ENCODE measurements at regions not wholly inside any gene's neighbourhood (a gene's known extent, or its start where the extent isn't known, plus 50 kb on each side); places are given as distances from the start of the nearest gene placed in this dataset.

DNA sequence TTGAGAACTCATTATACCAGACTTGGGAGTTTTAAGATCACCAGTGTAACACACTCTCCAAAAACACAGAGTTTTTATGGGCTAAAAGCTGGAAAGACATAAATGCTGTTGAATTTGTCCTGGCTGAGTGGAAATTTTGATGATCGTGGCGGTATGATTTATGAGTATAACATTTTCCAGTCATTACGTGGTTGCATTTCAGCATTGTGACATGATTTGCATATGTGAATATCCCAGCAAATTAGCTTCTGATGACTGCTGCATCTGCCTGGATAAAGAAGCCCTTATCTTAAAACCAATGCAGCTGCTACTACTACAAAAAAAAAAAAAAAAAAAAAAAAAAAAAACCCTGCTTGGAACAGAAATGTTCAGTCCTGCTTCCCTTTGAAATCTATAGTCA lies 850.9 kb downstream of the TFAP2A start:
- DNase-seq, result peak; percentile 65

DNA sequence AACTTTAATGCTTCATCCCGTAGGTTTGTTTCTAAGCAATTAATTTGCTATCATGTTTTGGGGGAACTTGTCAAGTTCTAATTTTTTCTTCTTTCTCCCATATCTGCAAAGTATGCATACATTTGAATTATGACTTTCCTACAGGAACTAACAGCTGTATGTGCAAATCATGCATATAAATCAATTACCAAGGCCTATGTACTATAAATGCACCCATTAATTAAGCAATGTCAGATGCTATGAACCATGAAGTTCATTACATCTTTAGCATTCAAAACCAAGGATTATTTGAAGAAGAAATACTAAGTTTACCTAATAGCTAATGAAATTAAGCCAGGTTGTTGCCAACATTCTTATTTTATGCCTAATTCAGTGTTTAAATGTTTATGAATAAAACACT lies 851.3 kb downstream of the TFAP2A start:
- DNase-seq, result no peak

DNA sequence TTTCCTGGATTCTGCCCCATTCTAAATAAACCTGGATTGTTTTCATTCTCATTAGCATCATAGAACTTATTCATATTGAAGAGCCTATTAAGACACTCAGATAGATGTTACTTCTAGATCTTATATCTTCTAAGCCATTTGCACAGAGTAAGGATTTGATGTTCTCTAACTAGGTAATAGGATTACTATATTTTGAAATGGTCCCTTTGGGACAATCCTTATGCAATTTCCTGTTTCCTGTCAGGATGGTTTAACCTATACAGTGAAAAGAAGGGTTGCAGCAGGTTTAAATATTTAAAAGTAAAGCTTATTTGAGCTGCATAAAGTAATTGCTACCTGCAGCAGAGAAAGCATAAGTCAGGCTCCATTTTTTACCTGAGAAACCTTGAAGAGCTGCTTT lies 860.1 kb downstream of the TFAP2A start:
- no peak for DNase-seq

DNA sequence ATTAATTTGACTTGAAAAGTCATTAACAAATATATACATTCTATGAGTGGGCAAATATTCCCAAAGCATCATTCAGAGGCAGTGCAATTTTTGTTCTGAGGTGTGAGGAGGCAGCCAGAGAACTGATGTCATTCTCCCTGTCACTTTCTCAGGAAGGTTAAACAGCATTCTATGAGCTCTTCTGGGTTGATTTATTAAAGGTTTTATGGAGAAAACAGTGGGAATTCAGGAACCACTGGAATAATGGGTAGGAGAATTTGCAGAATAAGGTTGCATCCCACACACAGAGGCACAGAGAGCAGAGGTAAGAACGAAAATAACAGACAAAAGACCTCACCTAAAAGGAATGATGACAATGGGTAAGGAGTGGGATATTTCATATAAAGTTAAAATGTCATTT lies 860.6 kb downstream of the TFAP2A start:
- DNase-seq, result no peak

DNA sequence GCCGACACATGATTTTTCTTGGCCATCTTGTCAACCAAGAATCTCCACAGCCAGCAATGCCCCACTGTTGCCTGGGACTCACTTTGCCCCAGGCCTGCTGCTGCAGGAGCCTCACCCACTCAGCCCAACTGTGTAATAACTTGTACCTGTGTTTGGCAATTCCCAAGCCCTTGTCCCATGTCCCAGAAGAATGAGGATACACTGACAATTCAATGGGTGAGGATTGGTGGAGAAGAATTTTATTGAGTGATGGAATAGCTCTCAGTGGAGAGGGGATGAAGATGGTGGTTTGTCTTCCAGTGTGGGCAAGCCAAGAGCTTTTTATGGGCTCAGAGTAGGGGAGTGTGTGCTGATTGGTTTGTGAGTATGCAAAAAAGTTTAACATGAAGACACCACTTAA lies 861.9 kb downstream of the TFAP2A start:
- no peak for DNase-seq

DNA sequence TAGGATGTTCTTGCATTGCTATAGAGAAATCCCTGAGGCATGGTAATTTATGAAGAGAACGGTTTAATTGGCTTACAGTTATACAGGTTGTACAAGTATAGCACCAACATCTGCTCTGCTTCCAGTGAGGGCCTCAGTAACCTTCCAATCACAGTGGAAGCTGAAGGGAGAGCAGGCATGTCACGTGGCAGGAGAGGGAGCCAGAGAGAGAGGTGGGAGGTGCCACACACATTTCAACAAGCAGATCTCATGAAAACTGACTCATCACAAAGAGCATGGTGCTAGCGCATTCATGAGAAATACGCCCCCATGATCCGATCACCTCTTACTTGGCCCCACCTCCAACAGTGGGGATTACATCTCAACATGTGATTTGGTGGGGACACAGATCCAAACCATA lies 871.2 kb downstream of the TFAP2A start:
- no peak for DNase-seq

DNA sequence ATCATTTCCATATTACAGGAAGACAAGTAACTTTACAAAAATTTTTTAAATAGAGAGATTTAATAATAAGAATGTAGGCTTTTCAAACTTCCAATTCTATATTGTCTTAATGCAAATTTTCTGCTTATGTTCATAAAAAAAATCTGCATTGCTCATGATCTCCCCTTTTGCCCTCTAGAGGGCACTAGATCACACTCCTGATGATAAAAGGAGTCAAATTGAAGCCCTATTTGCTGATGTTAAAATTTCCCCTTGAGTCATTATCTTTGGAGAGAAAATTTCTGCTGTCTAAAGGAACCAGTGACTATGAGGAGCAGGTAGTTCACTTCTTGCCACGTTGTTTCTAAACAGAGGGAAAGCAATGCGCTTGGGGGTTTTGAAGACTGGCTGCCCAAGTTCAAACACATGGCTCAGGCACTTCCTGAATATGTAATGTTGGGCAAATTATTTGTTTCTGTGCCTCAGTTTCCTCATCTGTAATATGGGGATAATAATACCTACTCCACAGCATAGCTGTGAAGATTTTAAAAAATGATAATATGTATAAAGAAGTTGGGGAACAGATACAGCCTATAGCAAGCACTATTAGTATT lies 874.2 kb downstream of the TFAP2A start:
- peak; percentile 51 for DNase-seq

DNA sequence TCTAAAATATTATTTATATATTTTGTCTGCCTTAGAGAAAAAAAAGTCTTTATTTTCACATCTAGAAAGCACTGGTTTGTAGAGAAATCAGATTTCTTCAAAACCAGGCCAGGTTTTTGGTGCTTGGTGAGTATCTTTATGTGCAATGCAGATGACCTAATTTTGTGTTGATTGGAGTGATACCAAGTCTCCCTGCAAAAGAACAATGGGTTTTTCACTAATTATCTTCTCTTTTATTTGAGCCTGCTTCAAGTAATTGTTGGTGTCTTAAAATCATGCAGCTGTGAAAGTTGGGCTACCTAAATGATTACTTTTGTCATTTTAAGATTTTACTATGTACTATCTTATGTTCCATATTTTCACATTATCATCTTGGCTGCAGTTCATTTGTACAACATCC lies 874.7 kb downstream of the TFAP2A start:
- DNase-seq, result no peak

DNA sequence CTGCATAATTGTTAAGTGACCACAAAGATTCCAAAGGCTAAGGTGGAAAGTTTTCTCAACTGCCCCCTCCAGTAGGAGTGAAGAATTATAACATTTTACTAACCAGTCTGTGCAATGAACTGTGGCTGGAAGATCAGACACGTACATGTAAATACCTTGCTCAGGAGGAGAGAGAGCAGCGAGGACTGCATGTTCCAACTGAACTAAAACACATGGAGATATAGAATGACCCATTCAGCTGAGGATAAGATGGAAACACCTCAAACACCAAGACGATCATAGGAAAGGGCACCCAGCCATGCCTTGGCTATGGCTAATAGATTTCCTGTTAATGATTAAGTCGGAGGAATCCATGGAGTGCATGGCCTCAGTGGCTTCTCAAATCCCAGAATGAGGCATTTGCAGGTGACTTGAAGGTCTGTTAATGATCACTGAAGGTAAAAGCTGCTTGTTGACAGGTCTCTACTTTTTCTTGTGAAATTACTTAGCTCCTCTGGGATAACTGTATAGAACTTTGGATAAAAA lies 875.6 kb downstream of the TFAP2A start:
- no peak for DNase-seq

DNA sequence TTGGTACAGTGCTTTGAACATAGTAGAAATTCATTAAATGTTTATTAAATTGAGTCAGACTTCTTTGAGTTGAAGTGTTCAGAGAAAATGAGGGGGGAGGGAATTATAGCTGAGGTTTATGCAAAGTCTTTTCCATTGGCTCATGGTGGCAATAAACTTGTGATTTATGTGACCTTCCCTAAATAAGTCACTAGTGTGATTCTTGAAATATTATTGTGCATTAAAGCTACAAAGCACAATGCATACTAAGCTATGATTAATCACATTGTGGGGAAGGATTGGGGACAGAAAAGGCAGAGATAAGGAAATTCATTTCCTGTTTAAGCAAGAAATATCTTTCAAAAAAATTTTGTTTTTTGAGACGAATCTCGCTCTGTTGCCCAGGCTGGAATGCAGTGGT lies 877.5 kb downstream of the TFAP2A start:
- peak; percentile 81 for DNase-seq

DNA sequence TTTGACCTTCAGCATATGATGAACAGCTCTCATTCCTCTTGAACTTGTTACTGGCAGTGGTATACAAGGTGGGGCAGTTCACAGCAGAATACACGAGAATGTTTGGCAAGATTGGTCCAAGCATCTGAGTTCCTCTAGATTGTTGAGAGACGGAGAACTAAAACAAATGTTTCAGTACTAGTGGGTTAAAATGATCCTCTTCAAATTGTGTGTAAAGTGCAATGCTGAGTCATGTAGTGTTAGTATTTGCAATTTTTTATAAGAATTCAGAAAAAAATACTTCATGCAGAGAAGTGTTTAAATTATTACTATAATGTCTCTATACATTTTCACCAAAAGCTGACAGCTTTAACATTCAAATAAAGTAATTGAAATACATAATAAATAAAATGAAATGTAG lies 879.8 kb downstream of the TFAP2A start:
- no peak for DNase-seq

DNA sequence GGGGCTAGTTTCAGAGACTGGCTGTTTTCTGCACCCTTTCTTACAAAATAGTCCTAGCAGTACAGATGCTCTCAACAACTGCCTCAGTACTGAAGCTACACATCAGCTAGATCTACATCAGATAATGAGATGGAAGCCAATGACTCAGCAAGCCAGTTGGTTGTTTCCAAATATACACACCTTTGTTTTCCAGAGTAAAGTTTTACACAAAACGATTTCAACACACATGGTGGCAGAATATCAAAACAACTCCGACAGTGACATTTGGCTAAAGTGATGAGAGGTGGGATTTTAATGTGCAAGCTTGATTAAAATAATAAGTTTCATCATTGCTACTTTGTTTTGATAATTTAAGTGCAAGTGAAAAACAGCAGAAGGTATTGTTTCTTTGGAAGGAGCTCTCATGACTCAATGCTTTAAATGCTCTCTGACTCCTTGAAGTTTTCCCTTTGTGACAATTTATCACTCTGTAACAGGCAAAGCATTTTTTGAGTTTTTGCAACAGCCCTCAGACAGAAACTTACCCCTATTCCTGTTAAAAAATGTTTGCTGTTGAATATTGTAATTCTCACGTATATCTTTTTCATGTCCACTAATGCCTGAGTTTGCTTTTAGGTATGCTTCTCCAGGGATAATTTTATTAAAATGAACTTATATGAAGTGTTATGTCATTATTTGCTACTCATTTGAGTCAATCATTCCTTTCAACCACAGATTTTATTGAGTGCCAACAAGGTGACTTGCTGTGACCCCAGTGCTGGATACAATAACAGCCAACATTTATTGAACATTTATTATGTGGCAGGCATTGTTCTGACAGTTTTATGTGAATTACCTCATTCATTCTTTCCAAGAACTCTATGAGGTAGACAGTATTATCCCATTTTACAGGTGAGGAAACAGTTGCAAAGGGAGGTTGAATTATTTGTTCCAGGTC lies 882.0 kb downstream of the TFAP2A start:
- DNase-seq, result peak; percentile 58

DNA sequence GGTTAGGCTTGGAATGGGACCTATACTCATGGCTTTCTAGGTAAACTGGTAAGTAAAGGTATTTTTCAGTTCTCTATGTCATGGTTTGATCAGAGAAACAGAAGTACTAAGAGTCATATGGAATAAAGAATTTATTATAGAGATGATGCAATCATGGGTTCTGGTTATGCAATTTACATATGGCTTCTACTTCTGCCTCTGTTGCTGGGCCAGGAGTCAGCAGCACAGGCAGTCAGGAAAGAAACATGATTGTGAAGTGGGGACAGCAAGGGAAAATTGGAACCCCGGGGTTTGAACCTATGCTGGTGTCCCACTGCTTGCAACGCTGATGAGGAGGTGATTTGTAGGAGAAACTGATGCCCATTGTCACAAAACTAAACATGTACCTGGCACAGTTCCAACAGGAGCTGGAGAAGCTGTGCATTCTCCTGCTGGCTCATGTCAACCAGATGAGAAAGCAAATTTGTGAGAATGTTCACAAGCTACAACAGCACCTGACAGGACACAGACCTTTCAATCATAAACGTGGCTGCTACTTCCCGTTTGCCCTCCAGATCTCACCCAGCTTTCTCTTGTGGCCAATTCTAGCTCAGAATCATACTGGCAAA lies 887.1 kb downstream of the TFAP2A start:
- DNase-seq, result no peak

DNA sequence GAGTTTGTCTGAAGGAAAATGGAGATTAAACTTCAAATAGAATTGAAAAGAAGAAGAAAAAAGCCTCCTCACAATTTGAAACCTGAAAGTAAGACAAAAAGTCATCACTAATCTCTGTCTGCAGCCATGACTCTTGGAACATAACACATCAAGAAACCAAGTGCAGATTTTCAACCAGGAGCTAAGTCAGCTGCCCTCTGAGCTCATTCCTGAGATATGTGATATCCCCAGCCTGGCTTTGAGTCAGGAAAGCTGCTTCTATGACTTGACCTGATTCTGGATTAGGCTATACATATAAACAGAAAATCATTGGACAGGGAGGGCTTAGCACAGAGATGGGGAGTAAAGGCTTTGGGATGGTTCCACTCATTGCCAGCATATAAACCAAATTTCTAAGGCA lies 891.4 kb downstream of the TFAP2A start:
- peak; percentile 91 for DNase-seq

DNA sequence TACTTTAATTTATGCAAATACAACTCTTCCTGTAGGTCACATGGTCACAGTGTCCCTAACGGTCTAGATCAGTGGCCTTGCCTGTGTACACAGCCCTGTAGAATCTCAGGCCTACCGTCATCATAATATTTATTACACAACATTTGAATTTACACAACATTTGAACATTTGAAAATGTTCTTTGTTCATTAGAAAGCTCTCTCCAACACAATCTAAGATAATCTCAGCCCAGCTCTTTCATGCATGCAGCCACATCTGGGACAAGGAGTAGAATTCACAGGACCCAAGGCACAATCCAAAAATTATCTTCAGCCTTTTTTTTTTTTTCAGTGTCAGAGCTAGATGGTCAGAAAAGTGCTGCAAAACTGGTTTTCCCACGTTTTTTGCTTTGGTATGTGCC lies 892.8 kb downstream of the TFAP2A start:
- no peak for DNase-seq

DNA sequence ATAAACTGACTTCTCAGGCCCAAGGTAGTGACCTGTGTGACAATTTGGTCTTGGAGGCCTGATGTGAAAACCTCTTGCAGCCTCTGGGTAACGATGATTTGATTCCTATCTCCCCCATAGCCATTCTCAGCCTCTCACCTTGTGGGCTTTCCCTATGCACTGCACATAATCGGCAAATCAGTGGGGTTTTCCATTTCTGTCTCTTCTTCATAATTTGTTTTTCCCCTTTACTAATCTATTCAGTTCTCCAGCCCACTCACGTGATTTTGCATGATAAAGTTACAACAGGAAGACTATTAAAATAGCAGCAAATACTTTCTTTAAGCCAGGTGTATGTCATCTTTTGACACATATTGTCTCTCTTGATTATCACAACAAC lies 893.7 kb downstream of the TFAP2A start:
- no peak for DNase-seq

DNA sequence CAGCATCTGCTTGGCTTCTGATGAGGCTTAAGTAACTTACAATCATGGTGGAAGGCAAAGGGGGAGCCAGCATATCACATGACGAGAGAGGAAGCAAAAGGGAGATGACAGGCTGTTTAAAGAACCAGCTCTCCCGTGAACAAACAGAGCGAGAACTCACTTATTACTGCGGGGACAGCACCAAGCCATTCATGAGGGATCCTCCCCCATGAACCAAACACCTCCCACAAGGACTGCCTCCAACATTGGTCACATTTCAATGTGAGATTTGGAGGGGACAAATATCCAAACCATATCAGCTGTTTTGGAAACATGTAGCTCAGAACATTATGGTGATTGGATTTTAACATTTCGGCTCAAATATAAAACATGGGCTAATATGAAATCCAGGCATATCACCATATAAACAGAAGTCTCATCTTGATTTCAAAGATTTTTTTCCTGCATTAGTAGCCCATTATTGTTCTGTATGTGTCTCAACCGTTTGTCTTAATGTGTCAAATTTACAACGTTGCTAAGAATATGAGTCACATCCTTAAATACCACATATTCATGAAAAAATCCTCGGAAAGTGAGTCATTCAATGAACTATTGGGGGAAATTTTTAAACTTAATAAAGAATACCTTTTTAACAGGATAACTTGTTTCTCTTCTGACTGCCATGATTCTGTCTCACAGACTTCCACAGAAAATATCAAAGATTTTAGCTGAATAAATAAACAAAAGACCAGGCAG lies 894.3 kb downstream of the TFAP2A start:
- DNase-seq, result peak; percentile 90

DNA sequence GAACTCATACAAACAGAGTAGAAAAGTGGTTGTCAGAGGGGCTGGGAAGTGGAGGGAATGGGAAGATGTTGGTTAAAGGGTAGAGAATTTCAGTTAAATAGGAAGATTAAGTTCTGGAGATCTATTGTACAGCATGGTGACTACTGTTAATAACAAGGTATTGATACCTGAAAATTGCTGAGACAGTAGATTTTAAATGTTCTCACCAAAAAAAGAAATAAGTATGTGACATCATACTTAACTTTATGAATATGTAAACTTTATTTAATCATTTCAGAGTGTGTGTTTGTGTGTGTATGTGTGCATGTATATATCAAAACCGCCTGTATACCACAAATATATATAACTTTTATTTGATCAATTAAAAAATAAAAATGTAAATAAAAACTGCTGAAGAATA lies 896.4 kb downstream of the TFAP2A start:
- no peak for DNase-seq

DNA sequence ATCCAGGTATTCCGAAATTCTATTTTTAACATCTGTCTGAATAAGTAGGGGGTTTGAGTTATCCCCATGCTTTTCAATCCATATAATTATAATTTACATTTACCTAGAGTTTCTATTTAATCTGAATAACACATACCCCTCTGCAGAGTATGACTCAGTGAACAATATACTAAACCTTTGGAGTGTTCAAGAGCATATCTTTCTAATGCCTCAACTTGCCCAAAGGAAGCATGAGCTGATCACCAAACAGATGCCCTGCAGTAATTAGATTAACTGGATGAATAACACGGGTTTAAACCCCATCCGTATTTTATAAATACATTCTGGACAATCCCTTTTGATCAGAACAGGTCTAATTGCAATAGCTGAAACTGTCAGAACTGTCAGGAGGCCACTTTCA lies 897.1 kb downstream of the TFAP2A start:
- DNase-seq, result no peak

DNA sequence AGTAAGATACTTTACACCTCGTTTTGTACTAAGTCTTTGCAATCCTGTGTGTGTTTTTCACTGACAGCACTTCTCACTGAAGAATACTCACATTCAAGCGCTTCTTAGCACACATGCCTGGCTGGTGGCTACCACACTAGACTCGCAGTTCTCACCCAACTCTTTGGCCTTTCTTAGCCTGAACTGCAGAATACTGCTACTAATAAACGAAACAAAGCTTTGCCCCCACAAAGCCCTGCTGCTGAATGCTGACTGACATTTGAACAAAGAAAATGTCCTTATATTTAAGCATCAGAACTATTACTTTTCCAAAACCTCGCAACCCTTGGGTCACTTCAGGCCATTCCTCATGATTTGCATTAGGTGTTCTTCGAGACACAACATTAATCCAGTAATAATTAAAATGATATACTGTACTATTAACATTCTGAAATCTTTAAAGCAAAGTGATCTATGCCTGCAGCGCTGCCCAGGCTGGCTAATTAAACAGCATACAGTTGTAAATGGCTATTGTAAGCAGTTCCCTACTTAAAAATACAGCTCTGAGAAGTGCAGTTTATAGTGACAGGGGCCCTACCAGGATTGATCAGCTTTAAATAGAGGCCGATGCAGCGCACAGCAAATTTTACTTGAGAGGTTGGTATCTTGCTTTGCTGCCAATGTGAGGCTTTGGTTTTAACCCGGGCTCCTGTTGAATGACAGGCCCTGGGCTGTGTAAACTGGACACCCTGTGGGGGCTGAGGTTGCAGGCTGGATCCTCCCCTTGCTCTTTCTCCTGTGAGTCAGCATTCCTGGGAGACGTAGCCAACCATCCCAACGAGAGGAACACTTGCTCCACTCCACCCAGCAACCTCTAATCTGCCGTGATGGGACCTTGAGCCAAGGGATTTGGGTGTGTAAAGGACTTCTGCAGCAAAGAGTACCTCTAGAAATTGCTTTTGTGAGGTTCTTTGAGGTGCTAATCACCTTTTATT lies 899.0 kb downstream of the TFAP2A start:
- DNase-seq, result peak; percentile 74

DNA sequence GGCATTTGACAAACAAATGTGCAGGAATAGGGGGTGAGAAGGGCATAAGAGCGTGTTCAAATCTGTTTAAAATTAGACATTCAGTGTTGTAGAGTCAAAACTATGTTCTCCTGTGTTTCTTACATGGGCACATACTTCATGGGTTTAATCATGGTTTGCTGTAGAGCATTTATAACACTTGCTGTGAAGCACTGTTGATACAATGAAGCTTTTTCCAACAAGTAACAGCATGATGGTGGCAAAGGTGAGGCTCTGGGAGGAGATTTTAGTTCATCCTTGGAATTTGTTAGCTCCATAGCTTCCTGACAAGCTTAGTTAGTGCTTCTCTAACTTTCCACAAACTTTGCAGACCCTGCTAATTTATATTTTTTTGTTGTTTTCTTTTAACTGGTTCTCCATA lies 900.7 kb downstream of the TFAP2A start:
- DNase-seq, result no peak

DNA sequence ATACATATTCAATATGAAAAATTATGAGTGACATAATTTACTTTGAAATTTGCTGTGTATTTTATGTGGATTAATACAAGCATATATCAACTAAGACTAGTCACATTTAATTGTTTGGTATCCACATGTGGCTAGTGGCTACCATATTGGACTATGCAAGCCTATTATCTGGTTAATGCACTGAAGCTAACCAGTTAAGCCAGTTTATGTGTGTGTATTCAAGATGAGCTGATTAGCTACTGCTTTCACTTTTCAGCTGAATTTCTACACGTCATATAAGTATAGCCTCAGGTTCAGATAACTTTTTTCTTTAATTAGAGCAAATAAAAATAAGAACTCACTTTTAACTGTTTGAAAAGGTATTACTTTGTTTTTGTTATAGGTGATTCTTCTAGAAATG lies 903.7 kb downstream of the TFAP2A start:
- DNase-seq, result no peak
